Esophagus muscularis mucosa (tissue), 4 donors: ENCODE measurements at regions not wholly inside any gene's neighbourhood (a gene's known extent, or its start where the extent isn't known, plus 50 kb on each side); places are given as distances from the start of the nearest gene placed in this dataset.

Experiments used
- CTCF ChIP-seq, 3 experiments: fragments of 200-600 bp in 2 of 3; fragments of 450-650 bp in 1 of 3; sonication (generic) in 2 of 3; IDR thresholded peaks; one replicate each; pipeline ENCODE4 v1.5.1; 2017 to 2019; ENCODE audit warnings: antibody characterized with exemption in 3 of 3, mild to moderate bottlenecking in 2 of 3, moderate library complexity in 1 of 3
- EP300 ChIP-seq: sonication (generic); formaldehyde crosslinking; IDR thresholded peaks from one replicate; pipeline ENCODE4 v1.6.1; 2017; ENCODE audit warnings: antibody characterized with exemption
- POLR2A ChIP-seq: fragments of 450-650 bp; IDR thresholded peaks from one replicate; pipeline ENCODE4 v1.6.1; 2017; ENCODE audit warnings: antibody characterized with exemption, moderate library complexity, mild to moderate bottlenecking, low read depth
- POLR2AphosphoS5 ChIP-seq, 2 donors: sonication (generic); formaldehyde crosslinking; IDR thresholded peaks; one replicate each; pipeline ENCODE4 v1.6.1; 2017; ENCODE audit warnings: antibody characterized with exemption in 2 of 2

GRCh38 chr15:46258056-46258455 lies 623.2 kb downstream of the SQOR start:
- no peak for TF ChIP-seq CTCF (IDR thresholded peaks at IDR 0.05)
- TF ChIP-seq POLR2AphosphoS5 (IDR thresholded peaks at IDR 0.05) = no peak
- TF ChIP-seq POLR2A = no peak
- no peak for TF ChIP-seq EP300
